Sigmoid colon (tissue), 4 donors: ENCODE measurements at regions not wholly inside any gene's neighbourhood (a gene's known extent, or its start where the extent isn't known, plus 50 kb on each side); places are given as distances from the start of the nearest gene placed in this dataset.

Experiments used
- POLR2A ChIP-seq, 2 donors: fragments of 450-650 bp; IDR thresholded peaks; one replicate each; pipeline ENCODE4 v1.6.1; 2016; ENCODE audit warnings: antibody characterized with exemption in 2 of 2, mild to moderate bottlenecking in 2 of 2, moderate library complexity in 2 of 2
- POLR2AphosphoS5 ChIP-seq, 4 donors: sonication (generic); formaldehyde crosslinking; IDR thresholded peaks; one replicate each; pipeline ENCODE4 v1.6.1; 2017; ENCODE audit warnings: antibody characterized with exemption in 4 of 4
- TF ChIP-seq, protein P1 (sequence below), 4 experiments: fragments of 450-650 bp in 3 of 4; fragments of 200-600 bp in 1 of 4; IDR thresholded peaks; one replicate each; pipeline ENCODE4 v1.5.1; 2016 to 2019; ENCODE audit warnings: antibody characterized with exemption in 4 of 4, mild to moderate bottlenecking in 3 of 4, moderate library complexity in 2 of 4

DNA sequence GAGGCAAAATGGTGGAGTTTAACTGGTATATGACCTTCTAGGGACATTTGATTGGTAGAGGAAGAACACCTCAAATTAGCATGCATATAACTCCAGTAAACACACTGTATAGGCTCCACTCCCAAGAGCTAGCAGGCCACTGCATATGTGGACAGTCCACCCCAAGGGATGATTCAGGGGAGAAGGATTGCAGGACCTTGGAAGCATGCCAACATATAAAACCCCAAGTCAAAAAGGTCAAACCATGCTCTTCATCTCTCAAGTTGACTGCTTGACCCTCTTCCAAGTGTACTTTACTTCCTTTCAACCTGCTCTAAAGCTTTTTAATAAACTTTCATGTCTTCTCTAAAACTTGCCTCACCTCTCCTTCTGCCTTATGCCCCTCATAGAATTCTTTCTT lies 459.9 kb upstream of the CCDC179 start:
- TF ChIP-seq, protein P1, sequence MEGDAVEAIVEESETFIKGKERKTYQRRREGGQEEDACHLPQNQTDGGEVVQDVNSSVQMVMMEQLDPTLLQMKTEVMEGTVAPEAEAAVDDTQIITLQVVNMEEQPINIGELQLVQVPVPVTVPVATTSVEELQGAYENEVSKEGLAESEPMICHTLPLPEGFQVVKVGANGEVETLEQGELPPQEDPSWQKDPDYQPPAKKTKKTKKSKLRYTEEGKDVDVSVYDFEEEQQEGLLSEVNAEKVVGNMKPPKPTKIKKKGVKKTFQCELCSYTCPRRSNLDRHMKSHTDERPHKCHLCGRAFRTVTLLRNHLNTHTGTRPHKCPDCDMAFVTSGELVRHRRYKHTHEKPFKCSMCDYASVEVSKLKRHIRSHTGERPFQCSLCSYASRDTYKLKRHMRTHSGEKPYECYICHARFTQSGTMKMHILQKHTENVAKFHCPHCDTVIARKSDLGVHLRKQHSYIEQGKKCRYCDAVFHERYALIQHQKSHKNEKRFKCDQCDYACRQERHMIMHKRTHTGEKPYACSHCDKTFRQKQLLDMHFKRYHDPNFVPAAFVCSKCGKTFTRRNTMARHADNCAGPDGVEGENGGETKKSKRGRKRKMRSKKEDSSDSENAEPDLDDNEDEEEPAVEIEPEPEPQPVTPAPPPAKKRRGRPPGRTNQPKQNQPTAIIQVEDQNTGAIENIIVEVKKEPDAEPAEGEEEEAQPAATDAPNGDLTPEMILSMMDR (IDR thresholded peaks at IDR 0.05): no peak
- TF ChIP-seq POLR2AphosphoS5 (IDR thresholded peaks at IDR 0.05) (no peak), POLR2A (IDR thresholded peaks at IDR 0.05) (no peak)
